NT2/D1 (cell line): ENCODE measurements at regions not wholly inside any gene's neighbourhood (a gene's known extent, or its start where the extent isn't known, plus 50 kb on each side); places are given as distances from the start of the nearest gene placed in this dataset.
"Not testable (repeated sequence)": the region's sequence is repeated elsewhere in the genome, so short reads cannot be mapped to it uniquely, and the experiment has no call there.

ENCODE experiments used
- DNase-seq: peaks from one replicate; pipeline ENCODE4 v3.0.0-alpha.2; 2011; ENCODE audit warnings: low read depth, low spot score
- H3K27me3 ChIP-seq: 2 replicates; pipeline ENCODE4 v1.6.0; 2011; ENCODE audit warnings: mild to moderate bottlenecking; ENCODE audit not compliant: insufficient read length, insufficient read depth
- H3K36me3 ChIP-seq: 2 replicates; pipeline ENCODE4 v1.6.1; 2011; ENCODE audit warnings: mild to moderate bottlenecking, low read length, mixed read lengths; ENCODE audit not compliant: insufficient read depth, insufficient read length
- H3K4me1 ChIP-seq: 2 replicates; pipeline ENCODE4 v1.5.1; 2011; ENCODE audit not compliant: insufficient read depth, insufficient read length
- H3K4me3 ChIP-seq: 2 replicates; pipeline ENCODE4 v1.5.1; 2011; ENCODE audit warnings: low read depth; ENCODE audit not compliant: insufficient read length
- H3K9ac ChIP-seq: 2 replicates; pipeline ENCODE4 v1.6.0; 2011; ENCODE audit warnings: low read depth; ENCODE audit not compliant: insufficient read length
- H3K9me3 ChIP-seq: 2 replicates; pipeline ENCODE4 v1.5.1; 2011; ENCODE audit warnings: mild to moderate bottlenecking, low read length; ENCODE audit not compliant: insufficient read depth
- SUZ12 ChIP-seq: IDR thresholded peaks from 2 replicates; pipeline ENCODE4 v1.6.1; 2011; ENCODE audit not compliant: insufficient read length, insufficient read depth; ENCODE audit errors: extremely low read depth
- YY1 ChIP-seq: IDR thresholded peaks from 2 replicates; pipeline ENCODE4 v1.6.1; 2011; ENCODE audit not compliant: insufficient read length, insufficient read depth
- ZNF274 ChIP-seq: IDR thresholded peaks from 2 replicates; pipeline ENCODE4 v1.6.1; 2011; ENCODE audit warnings: mild to moderate bottlenecking, low read depth, low read length

DNA sequence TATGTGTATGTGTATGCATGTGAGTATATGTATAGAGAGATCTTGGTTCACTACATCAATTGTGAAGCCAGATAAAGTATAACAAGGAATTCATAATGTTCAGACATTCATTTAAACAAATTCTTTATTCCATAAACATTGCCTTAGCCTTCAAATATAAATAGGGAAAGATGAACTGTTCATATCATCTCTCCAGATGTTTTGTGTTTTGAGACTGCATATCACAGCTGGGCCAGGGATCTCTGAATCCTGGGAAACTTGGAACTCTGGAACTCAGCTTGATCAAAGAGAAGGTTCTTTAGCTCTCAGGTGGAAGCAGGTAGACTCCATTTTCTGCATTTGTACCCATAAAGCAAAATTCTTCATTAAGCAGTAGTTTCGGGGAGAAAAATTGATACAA lies 272.6 kb upstream of the ETAA1 start:
- Histone ChIP-seq H3K36me3 (no peaks in the 10 kb centered on the region), H3K9ac (no peak overlapping the region), H3K9me3 (no peaks in the 10 kb centered on the region), H3K4me3 (no peak overlapping the region), H3K4me1 (no peaks in the 10 kb centered on the region), H3K27me3 (no peaks in the 10 kb centered on the region)
- TF ChIP-seq ZNF274 = no peak
- no peak for TF ChIP-seq YY1
- no peak for TF ChIP-seq SUZ12
- DNase-seq = no peak

DNA sequence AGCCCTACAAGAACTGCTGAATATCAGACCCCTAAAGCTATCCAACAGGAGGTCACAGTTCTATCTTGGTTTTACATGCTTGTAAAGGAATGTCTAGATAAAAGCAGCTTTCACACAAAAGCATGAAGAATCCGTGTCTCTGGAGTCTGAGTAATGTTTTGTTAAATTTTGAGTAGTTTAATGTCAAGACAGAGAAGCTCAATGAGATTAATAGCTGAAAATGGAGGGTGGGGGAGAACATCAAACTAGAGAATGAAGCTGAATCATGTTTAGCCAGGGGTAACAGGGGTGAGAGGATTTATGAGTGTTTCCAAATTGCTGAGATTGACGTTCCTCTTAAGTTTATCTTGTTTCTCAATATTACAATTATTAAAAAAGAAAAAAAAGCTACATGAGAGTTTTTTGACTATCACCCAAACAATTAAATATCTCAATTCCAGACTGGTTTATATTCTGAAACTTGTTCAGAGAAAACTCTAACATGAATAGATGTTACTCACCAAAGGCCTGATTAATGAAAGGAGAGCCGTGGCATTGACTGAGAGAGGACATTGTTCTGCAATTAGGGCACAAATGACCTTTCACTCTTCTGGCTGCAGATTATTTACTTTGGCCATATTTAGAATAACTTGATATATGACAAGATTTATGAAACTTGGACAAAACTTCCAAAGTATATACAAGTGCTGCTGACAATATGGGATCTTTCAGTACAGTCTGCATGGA lies 266.4 kb upstream of the ETAA1 start:
- Histone ChIP-seq H3K4me3 (no peak overlapping the region), H3K9me3 (no peaks in the 10 kb centered on the region), H3K36me3 (no peaks in the 10 kb centered on the region), H3K27me3 (no peaks in the 10 kb centered on the region), H3K9ac (no peak overlapping the region), H3K4me1 (no peaks in the 10 kb centered on the region)
- DNase-seq = no peak
- TF ChIP-seq SUZ12 (no peak), YY1 (no peak), ZNF274 (no peak)

DNA sequence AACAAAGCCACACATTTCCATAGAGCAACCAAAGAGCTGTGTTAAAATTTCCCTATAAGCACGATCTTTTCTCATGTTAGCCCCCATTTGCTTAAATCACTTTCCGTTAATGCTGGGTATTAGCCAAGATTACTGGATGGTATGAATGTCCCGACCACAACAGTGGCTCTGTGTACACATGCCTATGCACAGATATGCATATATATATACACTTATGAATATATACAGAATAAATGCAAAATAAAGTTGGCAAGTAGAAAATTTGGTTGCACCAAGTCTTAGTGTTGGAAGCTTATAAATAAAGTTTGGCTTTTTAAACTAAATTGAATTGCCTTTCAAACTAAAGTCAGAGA lies 265.9 kb upstream of the ETAA1 start:
- H3K4me3 ChIP-seq = no peak overlapping the region
- H3K9ac ChIP-seq = no peak overlapping the region
- DNase-seq = no peak
- no peaks in the 10 kb centered on the region for H3K36me3 ChIP-seq
- no peaks in the 10 kb centered on the region for H3K27me3 ChIP-seq
- no peak for TF ChIP-seq ZNF274
- no peak for TF ChIP-seq YY1
- TF ChIP-seq SUZ12 = no peak
- no peaks in the 10 kb centered on the region for H3K9me3 ChIP-seq
- no peaks in the 10 kb centered on the region for H3K4me1 ChIP-seq

DNA sequence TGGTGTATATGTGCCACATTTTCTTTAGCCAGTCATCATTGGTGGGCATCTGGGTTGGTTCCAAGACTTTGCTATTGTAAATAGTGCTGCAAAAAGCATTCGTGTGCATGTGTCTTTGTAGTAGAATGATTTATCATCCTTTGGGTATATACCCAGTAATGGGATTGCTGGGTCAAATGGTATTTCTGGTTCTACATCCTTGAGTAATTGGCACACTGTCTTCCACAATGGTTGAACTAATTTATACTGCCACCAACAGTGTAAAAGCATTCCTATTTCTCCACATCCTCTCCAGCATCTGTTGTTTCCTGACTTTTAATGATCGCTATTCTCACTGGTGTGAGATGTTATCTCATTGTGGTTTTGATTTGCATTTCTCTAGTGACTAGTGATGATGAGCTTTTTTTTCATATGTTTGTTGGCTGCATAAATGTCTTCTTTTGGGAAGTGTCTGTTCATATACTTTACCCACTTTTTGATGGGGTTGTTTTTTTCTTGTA lies 264.6 kb upstream of the ETAA1 start:
- not testable (repeated sequence) for H3K36me3 ChIP-seq, DNase-seq, H3K4me1 ChIP-seq, H3K9me3 ChIP-seq, H3K27me3 ChIP-seq, H3K4me3 ChIP-seq, H3K9ac ChIP-seq

DNA sequence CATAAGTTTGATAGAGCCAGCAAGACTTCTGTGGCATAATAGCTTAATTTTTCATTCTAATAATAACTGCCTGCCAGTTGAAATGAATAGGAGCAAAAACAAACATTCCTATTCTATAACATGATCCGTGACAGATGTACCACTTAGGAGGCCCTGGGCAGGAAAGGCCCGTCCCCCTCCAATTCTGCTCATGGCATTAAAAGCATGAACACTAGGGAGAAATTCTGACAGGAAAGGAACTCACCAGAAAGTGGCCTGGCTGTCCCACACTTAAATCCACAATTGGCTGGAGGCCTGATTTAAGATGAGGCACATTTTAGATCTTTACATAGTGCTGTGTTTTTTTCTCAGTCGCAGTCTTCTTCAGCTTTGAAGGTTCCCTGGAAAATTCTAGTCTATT lies 261.9 kb upstream of the ETAA1 start:
- no peaks in the 10 kb centered on the region for H3K27me3 ChIP-seq
- TF ChIP-seq YY1 = no peak
- TF ChIP-seq ZNF274 = no peak
- TF ChIP-seq SUZ12 = no peak
- H3K36me3 ChIP-seq = no peaks in the 10 kb centered on the region
- no peaks in the 10 kb centered on the region for H3K9me3 ChIP-seq
- H3K9ac ChIP-seq = no peak overlapping the region
- no peak overlapping the region for H3K4me3 ChIP-seq
- DNase-seq = no peak
- no peaks in the 10 kb centered on the region for H3K4me1 ChIP-seq

DNA sequence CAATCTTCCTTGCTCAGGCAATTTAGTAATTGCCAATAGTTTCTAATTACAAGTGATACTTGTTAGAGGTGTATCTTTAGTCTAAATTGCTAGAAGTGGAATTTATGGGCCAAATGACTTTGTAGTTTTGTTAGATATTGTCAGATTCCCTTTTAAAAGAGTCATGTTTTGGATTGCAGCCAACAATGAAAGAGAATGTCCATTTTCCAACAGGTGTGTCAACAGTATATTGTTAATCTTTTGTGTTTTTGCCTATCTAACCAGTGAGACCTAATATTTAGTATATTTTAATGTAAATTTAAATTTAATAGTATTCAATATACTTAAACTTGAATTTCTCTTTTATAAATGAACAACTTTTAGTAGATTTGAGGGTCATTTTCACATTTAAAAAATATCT lies 259.4 kb upstream of the ETAA1 start:
- no peaks in the 10 kb centered on the region for H3K36me3 ChIP-seq
- TF ChIP-seq SUZ12 (no peak), YY1 (no peak), ZNF274 (no peak)
- H3K27me3 ChIP-seq = no peaks in the 10 kb centered on the region
- no peak overlapping the region for H3K4me3 ChIP-seq
- no peaks in the 10 kb centered on the region for H3K4me1 ChIP-seq
- DNase-seq = no peak
- H3K9me3 ChIP-seq = no peaks in the 10 kb centered on the region
- no peak overlapping the region for H3K9ac ChIP-seq

DNA sequence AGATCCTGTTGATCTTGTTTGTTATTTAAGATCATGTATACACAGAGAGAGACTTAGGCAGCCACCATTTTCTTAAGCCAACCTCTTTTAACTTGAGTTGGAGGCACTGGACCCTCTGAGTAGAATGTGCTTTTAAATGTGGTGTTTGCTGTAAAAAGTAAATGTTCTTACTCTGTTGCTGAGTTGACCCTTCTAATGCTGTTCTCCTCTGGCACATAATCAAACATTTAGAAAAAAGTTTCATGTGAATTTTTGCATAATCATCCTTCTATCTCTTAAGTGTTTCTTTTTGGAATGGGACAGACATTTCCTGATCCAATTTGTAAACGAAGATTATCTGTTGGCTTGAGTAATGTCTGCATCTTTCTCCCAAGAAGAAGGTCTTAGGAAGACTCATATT lies 255.1 kb upstream of the ETAA1 start:
- no peak overlapping the region for H3K4me3 ChIP-seq
- no peak overlapping the region for H3K9ac ChIP-seq
- H3K9me3 ChIP-seq = no peaks in the 10 kb centered on the region
- DNase-seq = no peak
- no peaks in the 10 kb centered on the region for H3K36me3 ChIP-seq
- no peaks in the 10 kb centered on the region for H3K27me3 ChIP-seq
- no peaks in the 10 kb centered on the region for H3K4me1 ChIP-seq
- TF ChIP-seq YY1 (no peak), ZNF274 (no peak), SUZ12 (no peak)

DNA sequence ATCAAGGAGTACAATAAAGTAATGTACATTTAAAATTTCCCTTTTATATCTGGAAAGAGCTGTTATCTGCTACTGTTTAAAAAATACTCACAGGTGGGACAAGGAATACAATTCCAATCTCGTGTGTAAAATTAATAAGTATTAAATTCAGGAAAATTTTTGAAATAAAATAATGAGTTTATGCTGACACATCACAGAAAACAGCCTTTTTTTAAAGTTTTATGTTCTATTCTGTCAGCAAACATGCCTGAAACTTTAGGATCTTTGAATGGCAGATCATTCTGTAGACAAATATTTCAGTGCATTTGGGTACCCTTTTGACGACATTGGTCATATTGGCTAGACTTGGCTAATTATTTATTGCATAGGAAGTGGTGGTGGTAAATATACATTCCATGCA lies 254.4 kb upstream of the ETAA1 start:
- Histone ChIP-seq H3K9ac (no peak overlapping the region), H3K36me3 (no peaks in the 10 kb centered on the region), H3K9me3 (no peaks in the 10 kb centered on the region), H3K4me3 (no peak overlapping the region), H3K27me3 (no peaks in the 10 kb centered on the region), H3K4me1 (no peaks in the 10 kb centered on the region)
- TF ChIP-seq YY1 (no peak), SUZ12 (no peak), ZNF274 (no peak)
- no peak for DNase-seq
